ENCODE measurements at regions not wholly inside any gene's neighbourhood (a gene's known extent, or its start where the extent isn't known, plus 50 kb on each side); places are given as distances from the start of the nearest gene placed in this dataset.

DNA sequence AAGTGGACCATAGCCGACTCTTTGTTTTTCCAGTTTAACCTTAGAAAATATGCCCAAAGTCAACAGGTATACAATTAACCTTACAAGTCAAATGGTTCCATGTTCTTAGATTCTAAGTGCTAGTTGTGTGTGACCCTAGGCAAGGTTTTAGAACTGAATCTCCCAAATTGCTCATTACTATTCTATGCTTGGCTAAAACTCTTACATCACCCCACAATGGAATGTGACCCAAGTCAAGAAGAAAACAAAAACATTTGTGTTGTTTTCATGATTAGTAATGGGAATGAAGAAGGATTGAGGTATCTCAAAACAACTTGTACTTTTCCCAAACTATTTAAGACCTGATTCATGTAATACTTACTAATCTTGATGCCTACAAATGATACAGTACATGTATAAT lies 159.2 kb downstream of the ARRDC3 start:
- TF ChIP-seq, protein P1, sequence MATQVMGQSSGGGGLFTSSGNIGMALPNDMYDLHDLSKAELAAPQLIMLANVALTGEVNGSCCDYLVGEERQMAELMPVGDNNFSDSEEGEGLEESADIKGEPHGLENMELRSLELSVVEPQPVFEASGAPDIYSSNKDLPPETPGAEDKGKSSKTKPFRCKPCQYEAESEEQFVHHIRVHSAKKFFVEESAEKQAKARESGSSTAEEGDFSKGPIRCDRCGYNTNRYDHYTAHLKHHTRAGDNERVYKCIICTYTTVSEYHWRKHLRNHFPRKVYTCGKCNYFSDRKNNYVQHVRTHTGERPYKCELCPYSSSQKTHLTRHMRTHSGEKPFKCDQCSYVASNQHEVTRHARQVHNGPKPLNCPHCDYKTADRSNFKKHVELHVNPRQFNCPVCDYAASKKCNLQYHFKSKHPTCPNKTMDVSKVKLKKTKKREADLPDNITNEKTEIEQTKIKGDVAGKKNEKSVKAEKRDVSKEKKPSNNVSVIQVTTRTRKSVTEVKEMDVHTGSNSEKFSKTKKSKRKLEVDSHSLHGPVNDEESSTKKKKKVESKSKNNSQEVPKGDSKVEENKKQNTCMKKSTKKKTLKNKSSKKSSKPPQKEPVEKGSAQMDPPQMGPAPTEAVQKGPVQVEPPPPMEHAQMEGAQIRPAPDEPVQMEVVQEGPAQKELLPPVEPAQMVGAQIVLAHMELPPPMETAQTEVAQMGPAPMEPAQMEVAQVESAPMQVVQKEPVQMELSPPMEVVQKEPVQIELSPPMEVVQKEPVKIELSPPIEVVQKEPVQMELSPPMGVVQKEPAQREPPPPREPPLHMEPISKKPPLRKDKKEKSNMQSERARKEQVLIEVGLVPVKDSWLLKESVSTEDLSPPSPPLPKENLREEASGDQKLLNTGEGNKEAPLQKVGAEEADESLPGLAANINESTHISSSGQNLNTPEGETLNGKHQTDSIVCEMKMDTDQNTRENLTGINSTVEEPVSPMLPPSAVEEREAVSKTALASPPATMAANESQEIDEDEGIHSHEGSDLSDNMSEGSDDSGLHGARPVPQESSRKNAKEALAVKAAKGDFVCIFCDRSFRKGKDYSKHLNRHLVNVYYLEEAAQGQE (IDR thresholded peaks at IDR 0.05), result no peak
- TF ChIP-seq, protein P2, sequence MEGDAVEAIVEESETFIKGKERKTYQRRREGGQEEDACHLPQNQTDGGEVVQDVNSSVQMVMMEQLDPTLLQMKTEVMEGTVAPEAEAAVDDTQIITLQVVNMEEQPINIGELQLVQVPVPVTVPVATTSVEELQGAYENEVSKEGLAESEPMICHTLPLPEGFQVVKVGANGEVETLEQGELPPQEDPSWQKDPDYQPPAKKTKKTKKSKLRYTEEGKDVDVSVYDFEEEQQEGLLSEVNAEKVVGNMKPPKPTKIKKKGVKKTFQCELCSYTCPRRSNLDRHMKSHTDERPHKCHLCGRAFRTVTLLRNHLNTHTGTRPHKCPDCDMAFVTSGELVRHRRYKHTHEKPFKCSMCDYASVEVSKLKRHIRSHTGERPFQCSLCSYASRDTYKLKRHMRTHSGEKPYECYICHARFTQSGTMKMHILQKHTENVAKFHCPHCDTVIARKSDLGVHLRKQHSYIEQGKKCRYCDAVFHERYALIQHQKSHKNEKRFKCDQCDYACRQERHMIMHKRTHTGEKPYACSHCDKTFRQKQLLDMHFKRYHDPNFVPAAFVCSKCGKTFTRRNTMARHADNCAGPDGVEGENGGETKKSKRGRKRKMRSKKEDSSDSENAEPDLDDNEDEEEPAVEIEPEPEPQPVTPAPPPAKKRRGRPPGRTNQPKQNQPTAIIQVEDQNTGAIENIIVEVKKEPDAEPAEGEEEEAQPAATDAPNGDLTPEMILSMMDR (IDR thresholded peaks at IDR 0.05), result no peak
- TF ChIP-seq POLR2A (IDR thresholded peaks at IDR 0.05; ENCODE audit: low read length) (no peak), CHD2 (IDR thresholded peaks at IDR 0.05; ENCODE audit: low read length, partially characterized antibody) (no peak), ZNF302 (CRISPR knock-in tag; IDR thresholded peaks at IDR 0.05) (no peak), EP300 (IDR thresholded peaks at IDR 0.05) (no peak), FOSL2 (IDR thresholded peaks at IDR 0.05) (no peak), FOSL2 (CRISPR knock-in tag; IDR thresholded peaks at IDR 0.05) (no peak)
